ENCODE measurements at regions not wholly inside any gene's neighbourhood (a gene's known extent, or its start where the extent isn't known, plus 50 kb on each side); places are given as distances from the start of the nearest gene placed in this dataset.

- intact Hi-C loops (cut with DNase I; ENCODE audit: low total_unique reads) = no loop called here
- H3K4me3 ChIP-seq (ENCODE audit: low read depth, poor library complexity, severe bottlenecking) = no peak overlapping the region
- no peak for TF ChIP-seq POLR2A (IDR thresholded peaks at IDR 0.05)
- no peak for TF ChIP-seq CTCF (IDR thresholded peaks at IDR 0.05)
- no peak for DNase-seq (ENCODE audit: low spot score in 2 of 2)
- WGBS, 2 donors = 83 to 98% methylated on average over 1 of the region's 1 CpG
Measured at GRCh38 chr20:11192106-11192505, 518.3 kb upstream of the JAG1 start.

- H3K4me3 ChIP-seq (ENCODE audit: low read depth, poor library complexity, severe bottlenecking) = no peak overlapping the region
- no peak for DNase-seq (ENCODE audit: low spot score in 2 of 2)
- TF ChIP-seq CTCF (IDR thresholded peaks at IDR 0.05) (no peak), POLR2A (IDR thresholded peaks at IDR 0.05) (no peak)
- intact Hi-C loops (cut with DNase I; ENCODE audit: low total_unique reads) = no loop called here
Measured at GRCh38 chr20:11193241-11193640, 519.4 kb upstream of the JAG1 start.

GRCh38 chr20:11195169-11195568 lies 521.4 kb upstream of the JAG1 start:
- DNase-seq (ENCODE audit: low spot score in 2 of 2) = no peak
- H3K4me3 ChIP-seq (ENCODE audit: low read depth, poor library complexity, severe bottlenecking) = no peak overlapping the region
- TF ChIP-seq CTCF (IDR thresholded peaks at IDR 0.05) (no peak), POLR2A (IDR thresholded peaks at IDR 0.05) (no peak)
- WGBS, 2 donors = 46 to 65% methylated on average over 6 of the region's 6 CpGs
- intact Hi-C loops (cut with DNase I; ENCODE audit: low total_unique reads) = no loop called here

GRCh38 chr20:11195899-11196558 lies 522.2 kb upstream of the JAG1 start:
- TF ChIP-seq CTCF (IDR thresholded peaks at IDR 0.05) (no peak), POLR2A (IDR thresholded peaks at IDR 0.05) (no peak)
- H3K4me3 ChIP-seq (ENCODE audit: low read depth, poor library complexity, severe bottlenecking) = no peak overlapping the region
- WGBS, 2 donors = 46 to 56% methylated on average over 7 to 8 of the region's 8 CpGs
- intact Hi-C loops (cut with DNase I; ENCODE audit: low total_unique reads) = no loop called here
- no peak for DNase-seq (ENCODE audit: low spot score in 2 of 2)

- DNase-seq (ENCODE audit: low spot score in 2 of 2) = no peak
- intact Hi-C loops (cut with DNase I; ENCODE audit: low total_unique reads) = no loop called here
- no peak overlapping the region for H3K4me3 ChIP-seq (ENCODE audit: low read depth, poor library complexity, severe bottlenecking)
- TF ChIP-seq POLR2A (IDR thresholded peaks at IDR 0.05) (no peak), CTCF (IDR thresholded peaks at IDR 0.05) (no peak)
Measured at GRCh38 chr20:11197851-11198250, 524.1 kb upstream of the JAG1 start.

GRCh38 chr20:11200423-11200822 lies 526.6 kb upstream of the JAG1 start:
- DNase-seq (ENCODE audit: low spot score in 2 of 2) = no peak
- intact Hi-C loops (cut with DNase I; ENCODE audit: low total_unique reads) = no loop called here
- TF ChIP-seq POLR2A (IDR thresholded peaks at IDR 0.05) (no peak), CTCF (IDR thresholded peaks at IDR 0.05) (no peak)
- no peak overlapping the region for H3K4me3 ChIP-seq (ENCODE audit: low read depth, poor library complexity, severe bottlenecking)

All from lower leg skin (tissue), 4 donors.